OCI-LY3 (cell line): ENCODE measurements at regions not wholly inside any gene's neighbourhood (a gene's known extent, or its start where the extent isn't known, plus 50 kb on each side); places are given as distances from the start of the nearest gene placed in this dataset.

ENCODE experiments used
- H2AFZ ChIP-seq: fragments of 200-600, 300-600 bp; shearing (Covaris generic); 2 replicates; pipeline ENCODE4 v1.6.0; 2014; ENCODE audit warnings: antibody characterized with exemption, low read depth, low read length
- H3K27ac ChIP-seq: fragments of 200-600, 300-600 bp; sonication (generic); 2 replicates; pipeline ENCODE4 v1.5.1; 2014; ENCODE audit warnings: mild to moderate bottlenecking, low read length, moderate library complexity, mixed read lengths
- H3K27me3 ChIP-seq: fragments of 200-600, 300-600 bp; sonication (generic); 2 replicates; pipeline ENCODE4 v1.6.1; 2014; ENCODE audit warnings: low read depth, low read length, mixed read lengths
- H3K36me3 ChIP-seq: fragments of 200-600, 300-600 bp; sonication (generic); replicated peaks from 2 replicates; pipeline ENCODE3; 2014; ENCODE audit warnings: low read depth, low read length, mixed read lengths
- H3K4me1 ChIP-seq: fragments of 300-600, 200-600 bp; sonication (generic); 2 replicates; pipeline ENCODE4 v1.6.1; 2014; ENCODE audit warnings: low read length, mixed read lengths
- H3K4me2 ChIP-seq: fragments of 200-600, 300-600 bp; sonication (generic); 2 replicates; pipeline ENCODE4 v1.6.1; 2014; ENCODE audit warnings: low read length, mixed read lengths
- H3K4me3 ChIP-seq: fragments of 300-600, 200-600 bp; sonication (generic); 2 replicates; pipeline ENCODE4 v1.5.1; 2014; ENCODE audit warnings: antibody characterized with exemption, mild to moderate bottlenecking, low read length, moderate library complexity
- H3K79me2 ChIP-seq: fragments of 300-600, 200-600 bp; shearing (Covaris generic); 2 replicates; pipeline ENCODE4 v1.6.1; 2014; ENCODE audit warnings: mild to moderate bottlenecking, low read length, mixed read lengths
- H3K9ac ChIP-seq: fragments of 300-600, 200-600 bp; shearing (Covaris generic); 2 replicates; pipeline ENCODE4 v1.6.0; 2014; ENCODE audit warnings: mild to moderate bottlenecking, low read length, moderate library complexity
- H3K9me3 ChIP-seq: fragments of 200-600, 300-600 bp; shearing (Covaris generic); 2 replicates; pipeline ENCODE4 v1.6.1; 2014; ENCODE audit warnings: low read length, mixed read lengths; ENCODE audit not compliant: insufficient read depth
- H4K20me1 ChIP-seq: fragments of 200-600, 300-600 bp; sonication (generic); 2 replicates; pipeline ENCODE4 v1.6.1; 2016; ENCODE audit warnings: low read length, mixed read lengths; ENCODE audit not compliant: insufficient read depth
- CTCF ChIP-seq: fragments of 200-600, 300-600 bp; sonication (generic); IDR thresholded peaks from 2 replicates; pipeline ENCODE4 v1.5.1; 2014; ENCODE audit warnings: antibody characterized with exemption, low read length, low read depth
- EZH2phosphoT487 ChIP-seq: fragments of 200-600 bp; shearing (Covaris generic); IDR thresholded peaks from 2 replicates; pipeline ENCODE4 v1.6.1; 2018; ENCODE audit warnings: antibody characterized with exemption, mixed run types, low read depth

- H3K4me2 ChIP-seq = no peak overlapping the region
- no peaks in the 10 kb centered on the region for H3K36me3 ChIP-seq
- no peaks in the 10 kb centered on the region for H3K9me3 ChIP-seq
- H3K9ac ChIP-seq = no peak overlapping the region
- no peak overlapping the region for H2AFZ ChIP-seq
- no peak overlapping the region for H3K27ac ChIP-seq
- no peaks in the 10 kb centered on the region for H3K79me2 ChIP-seq
- no peak for TF ChIP-seq EZH2phosphoT487
- no peak for TF ChIP-seq CTCF
- no peaks in the 10 kb centered on the region for H3K4me1 ChIP-seq
- no peaks in the 10 kb centered on the region for H3K27me3 ChIP-seq
- no peak overlapping the region for H3K4me3 ChIP-seq
- H4K20me1 ChIP-seq = no peaks in the 10 kb centered on the region
Observed at GRCh38 chr14:97994020-97994531, 1196.9 kb downstream of the VRK1 start.

DNA sequence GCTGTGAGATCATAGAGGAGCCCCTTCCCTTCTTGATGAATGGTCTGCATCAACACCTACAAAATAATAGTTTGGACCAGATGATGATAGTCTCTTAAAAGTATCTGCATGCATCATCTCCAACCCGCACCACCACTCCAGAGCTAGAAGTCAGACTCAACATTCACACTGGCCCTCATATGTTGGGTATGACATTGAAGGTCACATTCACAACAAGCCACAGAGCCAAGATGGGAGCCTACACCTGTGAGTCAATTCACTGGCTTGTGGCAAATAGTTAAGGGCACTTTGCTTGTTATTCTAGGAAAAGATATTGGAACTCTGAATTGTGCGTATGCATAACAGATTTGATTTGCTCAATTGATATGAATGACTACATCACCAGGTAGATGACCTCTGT lies 1197.9 kb downstream of the VRK1 start:
- H3K4me1 ChIP-seq = no peaks in the 10 kb centered on the region
- TF ChIP-seq EZH2phosphoT487 (no peak), CTCF (no peak)
- no peak overlapping the region for H2AFZ ChIP-seq
- H3K79me2 ChIP-seq = no peaks in the 10 kb centered on the region
- no peaks in the 10 kb centered on the region for H3K27me3 ChIP-seq
- H4K20me1 ChIP-seq = no peaks in the 10 kb centered on the region
- H3K9me3 ChIP-seq = no peaks in the 10 kb centered on the region
- no peak overlapping the region for H3K4me3 ChIP-seq
- H3K9ac ChIP-seq = no peak overlapping the region
- H3K36me3 ChIP-seq = no peaks in the 10 kb centered on the region
- no peak overlapping the region for H3K4me2 ChIP-seq
- no peak overlapping the region for H3K27ac ChIP-seq

- Histone ChIP-seq H2AFZ (no peak overlapping the region), H3K9me3 (no peaks in the 10 kb centered on the region), H3K9ac (no peak overlapping the region), H3K4me2 (no peak overlapping the region), H3K27me3 (no peaks in the 10 kb centered on the region), H3K27ac (no peak overlapping the region), H3K4me1 (no peaks in the 10 kb centered on the region), H3K79me2 (no peaks in the 10 kb centered on the region), H4K20me1 (no peaks in the 10 kb centered on the region), H3K36me3 (no peaks in the 10 kb centered on the region), H3K4me3 (no peak overlapping the region)
- TF ChIP-seq CTCF = no peak
Observed at GRCh38 chr14:97995531-97995930, 1198.3 kb downstream of the VRK1 start.

GRCh38 chr14:98006008-98006407 lies 1208.8 kb downstream of the VRK1 start:
- no peak overlapping the region for H3K4me3 ChIP-seq
- H3K36me3 ChIP-seq = no peaks in the 10 kb centered on the region
- no peak overlapping the region for H3K4me2 ChIP-seq
- H3K27ac ChIP-seq = no peak overlapping the region
- H3K9me3 ChIP-seq = no peaks in the 10 kb centered on the region
- no peaks in the 10 kb centered on the region for H3K27me3 ChIP-seq
- H3K9ac ChIP-seq = no peak overlapping the region
- TF ChIP-seq EZH2phosphoT487 = no peak
- no peak for TF ChIP-seq CTCF
- no peaks in the 10 kb centered on the region for H3K79me2 ChIP-seq
- no peaks in the 10 kb centered on the region for H3K4me1 ChIP-seq
- H4K20me1 ChIP-seq = no peaks in the 10 kb centered on the region
- H2AFZ ChIP-seq = no peak overlapping the region
